Mucosa of descending colon (tissue), 3 donors: ENCODE measurements at regions not wholly inside any gene's neighbourhood (a gene's known extent, or its start where the extent isn't known, plus 50 kb on each side); places are given as distances from the start of the nearest gene placed in this dataset.

Experiments
- ATAC-seq: fragments of 200-7000 bp; cut with Tn5 transposase; one replicate; pipeline ENCODE4 v1.9.1; 2020; ENCODE audit warnings: mild to moderate bottlenecking, moderate library complexity
- DNase-seq, 3 donors: peaks; one replicate each; pipeline ENCODE4 v3.0.0-alpha.2; 2020
- H3K36me3 ChIP-seq: fragments of 200-600 bp; one replicate; pipeline ENCODE4 v1.8.0; 2021; ENCODE audit warnings: low read depth, mild to moderate bottlenecking
- H3K4me1 ChIP-seq: fragments of 200-600 bp; one replicate; pipeline ENCODE4 v1.8.0; 2021; ENCODE audit warnings: low read depth, mild to moderate bottlenecking
- H3K4me3 ChIP-seq: fragments of 200-600 bp; one replicate; pipeline ENCODE4 v1.8.0; 2021; ENCODE audit warnings: mild to moderate bottlenecking
- H3K9me3 ChIP-seq: fragments of 200-600 bp; one replicate; pipeline ENCODE4 v1.8.0; 2021; ENCODE audit warnings: mild to moderate bottlenecking
- intact Hi-C, 2 donors: fragments of 100-400 bp; cut with DNase I in 1 of 2; cut with micrococcal nuclease in 1 of 2; formaldehyde crosslinking; loops; one replicate each; pipeline versions ENCODE4 v1.11.0 to v1.11.1; 2022; cut with DNase I, micrococcal nuclease
- TF ChIP-seq, protein P1 (sequence below): fragments of 200-600 bp; IDR thresholded peaks from one replicate; pipeline ENCODE4 v1.8.0; 2022; ENCODE audit warnings: antibody characterized with exemption, mild to moderate bottlenecking
- donor health status: DM: no; HTN: no; CAD: no; lungs with moderate emphysema.
- donor health status: DM: no; HTN: no; CAD: no.
- donor health status: DM: no; HTN: yes; CAD: no.

- Histone ChIP-seq H3K4me1 (no peaks in the 10 kb centered on the region), H3K9me3 (no peaks in the 10 kb centered on the region), H3K36me3 (no peaks in the 10 kb centered on the region), H3K4me3 (no peak overlapping the region)
- DNase-seq: no peak
- intact Hi-C loops: no loop called here
- ATAC-seq: no peak
- TF ChIP-seq, protein P1, sequence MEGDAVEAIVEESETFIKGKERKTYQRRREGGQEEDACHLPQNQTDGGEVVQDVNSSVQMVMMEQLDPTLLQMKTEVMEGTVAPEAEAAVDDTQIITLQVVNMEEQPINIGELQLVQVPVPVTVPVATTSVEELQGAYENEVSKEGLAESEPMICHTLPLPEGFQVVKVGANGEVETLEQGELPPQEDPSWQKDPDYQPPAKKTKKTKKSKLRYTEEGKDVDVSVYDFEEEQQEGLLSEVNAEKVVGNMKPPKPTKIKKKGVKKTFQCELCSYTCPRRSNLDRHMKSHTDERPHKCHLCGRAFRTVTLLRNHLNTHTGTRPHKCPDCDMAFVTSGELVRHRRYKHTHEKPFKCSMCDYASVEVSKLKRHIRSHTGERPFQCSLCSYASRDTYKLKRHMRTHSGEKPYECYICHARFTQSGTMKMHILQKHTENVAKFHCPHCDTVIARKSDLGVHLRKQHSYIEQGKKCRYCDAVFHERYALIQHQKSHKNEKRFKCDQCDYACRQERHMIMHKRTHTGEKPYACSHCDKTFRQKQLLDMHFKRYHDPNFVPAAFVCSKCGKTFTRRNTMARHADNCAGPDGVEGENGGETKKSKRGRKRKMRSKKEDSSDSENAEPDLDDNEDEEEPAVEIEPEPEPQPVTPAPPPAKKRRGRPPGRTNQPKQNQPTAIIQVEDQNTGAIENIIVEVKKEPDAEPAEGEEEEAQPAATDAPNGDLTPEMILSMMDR: no peak
These were observed 865.3 kb upstream of the HS3ST1 start for GRCh38 chr4:12293906-12294525.

DNA sequence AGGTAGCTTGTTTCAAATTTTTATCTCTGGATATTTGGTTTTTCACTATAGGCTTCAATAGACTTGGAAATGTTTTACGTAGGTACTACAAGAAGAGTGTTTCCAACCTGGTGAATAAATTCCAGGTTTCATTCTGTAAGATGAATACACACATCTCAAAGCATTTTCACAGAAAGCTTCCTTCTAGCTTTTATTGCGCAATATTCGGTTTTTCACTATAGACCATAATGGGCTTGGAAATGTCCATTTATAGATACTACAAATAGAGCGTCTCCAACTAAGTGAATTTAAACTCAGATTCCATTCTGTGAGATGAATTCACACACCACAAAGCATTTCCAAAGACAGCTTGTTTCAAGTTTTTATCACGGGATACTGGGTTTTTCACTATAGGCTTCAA is 857.7 kb upstream of the HS3ST1 start:
- TF ChIP-seq, protein P1: no peak
- ATAC-seq: no peak
- no peak for DNase-seq
- Histone ChIP-seq H3K36me3 (no peaks in the 10 kb centered on the region), H3K4me1 (no peaks in the 10 kb centered on the region), H3K4me3 (no peak overlapping the region), H3K9me3 (no peaks in the 10 kb centered on the region)
- intact Hi-C loops: no loop called here

DNA sequence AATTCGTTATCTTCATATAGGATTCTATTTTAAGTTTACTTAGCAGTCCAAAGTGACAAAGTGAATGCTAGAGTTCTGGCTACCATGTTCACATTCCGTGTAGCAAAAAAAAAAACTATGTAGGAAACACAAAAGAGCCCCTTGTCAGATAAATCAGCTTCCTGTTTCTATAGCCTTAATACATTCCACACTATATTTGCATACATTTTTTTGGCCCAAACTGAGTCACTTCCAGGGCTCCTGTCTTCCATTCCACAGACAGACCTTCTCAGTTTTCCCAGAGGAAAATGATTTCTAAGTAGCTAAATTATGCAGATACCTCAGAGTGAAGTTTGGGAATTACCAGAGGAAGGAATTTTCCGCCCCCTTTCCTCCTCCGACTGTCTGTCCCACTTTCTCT is 841.9 kb upstream of the HS3ST1 start:
- Histone ChIP-seq H3K9me3 (no peaks in the 10 kb centered on the region), H3K4me1 (no peaks in the 10 kb centered on the region), H3K4me3 (no peak overlapping the region), H3K36me3 (no peaks in the 10 kb centered on the region)
- intact Hi-C loops: no loop called here
- ATAC-seq (no peak), DNase-seq (no peak)
- TF ChIP-seq, protein P1: no peak

GRCh38 chr4:12265554-12265953 is 836.9 kb upstream of the HS3ST1 start:
- no peaks in the 10 kb centered on the region for H3K4me1 ChIP-seq
- intact Hi-C loops: no loop called here
- ATAC-seq (no peak), DNase-seq (no peak)
- H3K9me3 ChIP-seq: no peaks in the 10 kb centered on the region
- H3K4me3 ChIP-seq: no peak overlapping the region
- no peaks in the 10 kb centered on the region for H3K36me3 ChIP-seq
- TF ChIP-seq, protein P1: no peak

- intact Hi-C loops: no loop called here
- DNase-seq (no peak), ATAC-seq (no peak)
- Histone ChIP-seq H3K36me3 (no peaks in the 10 kb centered on the region), H3K4me1 (no peaks in the 10 kb centered on the region), H3K9me3 (no peaks in the 10 kb centered on the region), H3K4me3 (no peak overlapping the region)
- TF ChIP-seq, protein P1: no peak
These were observed 831.8 kb upstream of the HS3ST1 start for GRCh38 chr4:12260453-12260852.

GRCh38 chr4:12244973-12245372 is 816.3 kb upstream of the HS3ST1 start:
- TF ChIP-seq, protein P1: no peak
- H3K4me3 ChIP-seq: no peak overlapping the region
- ATAC-seq: no peak
- no peak for DNase-seq
- intact Hi-C loops: no loop called here
- H3K4me1 ChIP-seq: no peaks in the 10 kb centered on the region
- H3K36me3 ChIP-seq: no peaks in the 10 kb centered on the region
- no peaks in the 10 kb centered on the region for H3K9me3 ChIP-seq
